ENCODE measurements at regions not wholly inside any gene's neighbourhood (a gene's known extent, or its start where the extent isn't known, plus 50 kb on each side); places are given as distances from the start of the nearest gene placed in this dataset.
"Not testable (repeated sequence)": the region's sequence is repeated elsewhere in the genome, so short reads cannot be mapped to it uniquely, and the experiment has no call there.

DNA sequence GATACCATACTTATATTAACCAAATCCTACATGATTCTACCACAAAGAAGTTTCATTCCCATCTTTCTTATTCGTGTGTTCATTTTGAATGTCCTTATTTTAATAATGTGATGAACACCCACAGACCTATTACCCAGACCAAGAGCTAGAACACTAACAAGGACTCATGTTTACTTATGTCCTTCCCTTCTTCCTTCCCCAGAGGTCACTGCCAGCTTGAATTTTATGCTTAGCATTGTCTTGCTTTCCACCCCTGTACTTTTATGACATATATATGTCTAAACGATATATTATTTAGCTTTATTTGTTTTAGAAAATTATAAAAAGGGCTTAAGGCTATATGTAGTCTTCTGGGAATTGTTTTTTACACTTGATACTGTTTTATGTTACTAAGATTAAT is 238.6 kb downstream of the LRIG3 start:
- ATAC-seq (ENCODE audit: insufficient read depth, low FRiP score) = no peak

GRCh38 chr12:58695263-58695662 is 225.0 kb downstream of the LRIG3 start:
- no peak for ATAC-seq (ENCODE audit: insufficient read depth, low FRiP score)
- no peaks in the 10 kb centered on the region for H3K36me3 ChIP-seq (ENCODE audit: control insufficient read depth in 4 of 4, insufficient read depth in 4 of 4, low read length in 4 of 4)
- DNase-seq = no peak
- no peak overlapping the region for H3K9ac ChIP-seq (ENCODE audit: insufficient read depth in 1 of 2, low read length in 2 of 2)
- 91 to 92% methylated on average over 11 of the region's 11 CpGs for WGBS, 2 donors
- H3K27me3 ChIP-seq (ENCODE audit: control insufficient read depth in 3 of 3, insufficient read depth in 3 of 3, low read length in 2 of 3) = no peaks in the 10 kb centered on the region
- TF ChIP-seq CTCF (IDR thresholded peaks at IDR 0.05; ENCODE audit: control extremely low read depth, extremely low read depth) = no peak
- peaks cover 0 to 4% (median 2%) of the 10 kb centered on the region in 4 donors for H3K9me3 ChIP-seq (ENCODE audit: control insufficient read depth in 4 of 4, insufficient read depth in 3 of 4, low read length in 3 of 4)
- H3K4me3 ChIP-seq = no peak overlapping the region
- H3K27ac ChIP-seq (ENCODE audit: low read depth in 1 of 2, low read length in 1 of 2) = no peak overlapping the region
- no peaks in the 10 kb centered on the region for H3K4me1 ChIP-seq (ENCODE audit: control insufficient read depth in 5 of 5, insufficient read depth in 5 of 5, low read length in 5 of 5)

More for the DNA sequence above, 238.6 kb downstream of the LRIG3 start:
- WGBS, 2 donors = 68 to 72% methylated on average over 2 of the region's 2 CpGs
- no peak overlapping the region for H3K4me3 ChIP-seq
- no peak for TF ChIP-seq CTCF (IDR thresholded peaks at IDR 0.05; ENCODE audit: control extremely low read depth, extremely low read depth)
- H3K27me3 ChIP-seq (ENCODE audit: control insufficient read depth in 3 of 3, insufficient read depth in 3 of 3, low read length in 2 of 3) = no peaks in the 10 kb centered on the region
- no peaks in the 10 kb centered on the region for H3K36me3 ChIP-seq (ENCODE audit: control insufficient read depth in 4 of 4, insufficient read depth in 4 of 4, low read length in 4 of 4)
- H3K9ac ChIP-seq (ENCODE audit: insufficient read depth in 1 of 2, low read length in 2 of 2) = no peak overlapping the region
- no peaks in the 10 kb centered on the region for H3K4me1 ChIP-seq (ENCODE audit: control insufficient read depth in 5 of 5, insufficient read depth in 5 of 5, low read length in 5 of 5)
- H3K9me3 ChIP-seq (ENCODE audit: control insufficient read depth in 4 of 4, insufficient read depth in 3 of 4, low read length in 3 of 4) = peaks cover 0 to 10% (median under 1%) of the 10 kb centered on the region in 4 donors
- no peak overlapping the region for H3K27ac ChIP-seq (ENCODE audit: low read depth in 1 of 2, low read length in 1 of 2)
- DNase-seq = no peak

DNA sequence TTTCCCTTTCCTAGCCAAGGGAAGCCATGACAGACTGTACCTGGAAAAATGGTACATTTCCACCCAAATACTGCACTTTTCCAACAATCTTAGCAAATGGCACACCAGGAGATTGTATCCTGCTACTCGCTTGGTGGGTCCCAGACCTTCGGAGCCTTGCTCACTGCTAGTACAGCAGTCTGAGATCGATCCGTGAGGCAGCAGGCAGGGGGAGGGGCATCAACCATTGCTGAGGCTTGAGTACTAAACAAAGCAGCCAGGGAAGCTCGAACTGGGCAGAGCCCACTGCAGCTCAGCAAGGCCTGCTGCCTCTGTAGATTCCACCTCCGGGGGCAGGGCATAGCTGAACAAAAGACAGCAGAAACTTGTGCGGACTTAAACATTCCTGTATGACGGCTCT is 218.8 kb downstream of the LRIG3 start:
- DNase-seq (no peak), ATAC-seq (ENCODE audit: insufficient read depth, low FRiP score) (no peak)
- TF ChIP-seq CTCF (IDR thresholded peaks at IDR 0.05; ENCODE audit: control extremely low read depth, extremely low read depth) = no peak
- Histone ChIP-seq H3K4me3 (no peak overlapping the region), H3K4me1 (ENCODE audit: control insufficient read depth in 5 of 5, insufficient read depth in 5 of 5, low read length in 5 of 5) (peaks cover 0 to 4% (median 0%) of the 10 kb centered on the region in 5 donors), H3K27me3 (ENCODE audit: control insufficient read depth in 3 of 3, insufficient read depth in 3 of 3, low read length in 2 of 3) (no peaks in the 10 kb centered on the region), H3K36me3 (ENCODE audit: control insufficient read depth in 4 of 4, insufficient read depth in 4 of 4, low read length in 4 of 4) (no peaks in the 10 kb centered on the region), H3K27ac (ENCODE audit: low read depth in 1 of 2, low read length in 1 of 2) (no peak overlapping the region), H3K9ac (ENCODE audit: insufficient read depth in 1 of 2, low read length in 2 of 2) (no peak overlapping the region), H3K9me3 (ENCODE audit: control insufficient read depth in 4 of 4, insufficient read depth in 3 of 4, low read length in 3 of 4) (peaks cover 0 to 3% (median under 1%) of the 10 kb centered on the region in 4 donors)
- 79 to 86% methylated on average over 8 of the region's 8 CpGs for WGBS, 2 donors

DNA sequence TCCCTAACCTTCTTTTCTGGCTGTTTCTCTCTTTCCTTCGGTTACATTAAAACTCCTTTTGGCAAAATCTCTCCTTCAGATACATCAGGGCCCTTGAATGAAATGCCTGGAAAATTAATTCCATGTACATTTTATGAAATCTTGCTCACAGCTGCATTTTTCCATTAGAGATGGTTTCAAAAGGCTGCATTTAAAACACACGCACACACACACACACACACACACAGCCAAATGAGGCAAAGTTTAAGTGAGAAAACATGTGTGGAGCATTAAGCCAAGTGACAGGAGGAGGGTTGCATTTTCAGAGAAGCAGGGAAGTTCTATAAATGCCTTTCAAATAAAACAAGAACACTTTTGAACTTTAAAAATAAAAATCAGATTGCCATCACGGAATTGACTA is 216.4 kb downstream of the LRIG3 start:
- H3K27ac ChIP-seq (ENCODE audit: low read depth in 1 of 2, low read length in 1 of 2) = no peak overlapping the region
- H3K36me3 ChIP-seq (ENCODE audit: control insufficient read depth in 4 of 4, insufficient read depth in 4 of 4, low read length in 4 of 4) = no peaks in the 10 kb centered on the region
- 72 to 81% methylated on average over 3 of the region's 3 CpGs for WGBS, 2 donors
- TF ChIP-seq CTCF (IDR thresholded peaks at IDR 0.05; ENCODE audit: control extremely low read depth, extremely low read depth) = no peak
- H3K27me3 ChIP-seq (ENCODE audit: control insufficient read depth in 3 of 3, insufficient read depth in 3 of 3, low read length in 2 of 3) = no peaks in the 10 kb centered on the region
- peaks cover 0 to 3% (median under 1%) of the 10 kb centered on the region in 4 donors for H3K9me3 ChIP-seq (ENCODE audit: control insufficient read depth in 4 of 4, insufficient read depth in 3 of 4, low read length in 3 of 4)
- no peak overlapping the region for H3K9ac ChIP-seq (ENCODE audit: insufficient read depth in 1 of 2, low read length in 2 of 2)
- H3K4me3 ChIP-seq = no peak overlapping the region
- H3K4me1 ChIP-seq (ENCODE audit: control insufficient read depth in 5 of 5, insufficient read depth in 5 of 5, low read length in 5 of 5) = peaks cover 0 to 4% (median 0%) of the 10 kb centered on the region in 5 donors
- ATAC-seq (ENCODE audit: insufficient read depth, low FRiP score) = no peak
- DNase-seq = peak in 2 of 3 donors; percentile 76 to 85

DNA sequence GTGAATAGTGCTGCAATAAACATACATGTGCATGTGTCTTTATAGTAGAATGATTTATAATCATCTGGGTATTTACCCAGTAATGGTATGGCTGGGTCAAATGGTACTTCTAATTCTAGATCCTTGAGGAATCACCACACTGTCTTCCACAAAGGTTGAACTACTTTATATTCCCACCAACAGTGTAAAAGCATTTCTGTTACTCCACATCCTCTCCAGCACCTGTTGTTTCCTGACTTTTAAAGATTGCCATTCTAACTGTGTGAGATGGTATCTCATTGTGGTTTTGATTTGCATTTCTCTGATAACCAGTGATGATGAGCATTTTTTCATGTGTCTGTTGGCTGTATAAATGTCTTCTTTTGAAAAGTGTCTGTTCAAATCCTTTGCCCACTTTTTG is 215.5 kb downstream of the LRIG3 start:
- H3K4me1 ChIP-seq (ENCODE audit: control insufficient read depth in 5 of 5, insufficient read depth in 5 of 5, low read length in 5 of 5); H3K27me3 ChIP-seq (ENCODE audit: control insufficient read depth in 3 of 3, insufficient read depth in 3 of 3, low read length in 2 of 3); H3K4me3 ChIP-seq; ATAC-seq (ENCODE audit: insufficient read depth, low FRiP score); H3K9ac ChIP-seq (ENCODE audit: insufficient read depth in 1 of 2, low read length in 2 of 2); H3K9me3 ChIP-seq (ENCODE audit: control insufficient read depth in 4 of 4, insufficient read depth in 3 of 4, low read length in 3 of 4); DNase-seq; H3K36me3 ChIP-seq (ENCODE audit: control insufficient read depth in 4 of 4, insufficient read depth in 4 of 4, low read length in 4 of 4); H3K27ac ChIP-seq (ENCODE audit: low read depth in 1 of 2, low read length in 1 of 2): not testable (repeated sequence)

Measured in lung (tissue), 11 donors.